ENCODE measurements at regions not wholly inside any gene's neighbourhood (a gene's known extent, or its start where the extent isn't known, plus 50 kb on each side); places are given as distances from the start of the nearest gene placed in this dataset.

GRCh38 chr16:64412578-64413280 lies 709.1 kb downstream of the CDH11 start:
- Histone ChIP-seq H3K18ac (ENCODE audit: insufficient read length, low read depth, low read length) (no peak overlapping the region), H3K56ac (ENCODE audit: insufficient read length, low read depth, low read length) (no peak overlapping the region), H2BK120ac (ENCODE audit: low read depth, low read length, poor library complexity, severe bottlenecking) (no peak overlapping the region), H4K8ac (replicated peaks; ENCODE audit: insufficient read length, low read depth, low read length) (no peak overlapping the region), H2BK20ac (ENCODE audit: low read depth, low read length, poor library complexity, severe bottlenecking) (no peak overlapping the region), H2AK5ac (ENCODE audit: insufficient read length, low read length) (no peak overlapping the region), H3K23me2 (ENCODE audit: insufficient read length, low read depth, low read length, poor library complexity, severe bottlenecking) (no peaks in the 10 kb centered on the region), H3K9ac (ENCODE audit: extremely low read depth, insufficient read length, low read length) (no peak overlapping the region), H3K79me1 (ENCODE audit: insufficient read depth, low read depth, low read length, poor library complexity, severe bottlenecking) (no peaks in the 10 kb centered on the region), H3K4me1 (ENCODE audit: insufficient read depth, low read length) (no peaks in the 10 kb centered on the region), H2BK15ac (ENCODE audit: low read depth, low read length) (no peak overlapping the region), H3T11ph (ENCODE audit: low read length) (no peak overlapping the region), H4K91ac (ENCODE audit: insufficient read length, low read depth, low read length) (no peak overlapping the region), H3K27me3 (ENCODE audit: insufficient read depth, low read length) (no peaks in the 10 kb centered on the region), H2BK5ac (ENCODE audit: insufficient read length, low read length) (no peak overlapping the region), H3K14ac (ENCODE audit: insufficient read depth, low read length) (no peak overlapping the region), H3K4ac (ENCODE audit: low read depth, low read length) (no peak overlapping the region), H3K4me2 (ENCODE audit: insufficient read depth, insufficient read length, low read length) (no peak overlapping the region), H4K20me1 (ENCODE audit: control insufficient read depth, insufficient read depth, insufficient read length) (no peaks in the 10 kb centered on the region), H4K5ac (ENCODE audit: insufficient read length, low read depth, low read length) (no peak overlapping the region), H2BK12ac (ENCODE audit: insufficient read length, low read depth, low read length) (no peak overlapping the region), H3K27ac (ENCODE audit: insufficient read length, low read depth, low read length) (no peak overlapping the region), H3K9me3 (ENCODE audit: control insufficient read depth, low read depth, low read length) (no peaks in the 10 kb centered on the region), H2AFZ (ENCODE audit: low read length) (no peak overlapping the region), H3K23ac (ENCODE audit: insufficient read length, low read depth, low read length) (no peak overlapping the region), H3K79me2 (ENCODE audit: insufficient read depth, low read length) (no peaks in the 10 kb centered on the region)
- Mint-ChIP-seq H3K36me3 (ENCODE audit: insufficient read depth in 1 of 3, low read depth in 3 of 3) (no peaks in the 10 kb centered on the region), H3K27ac (no peak overlapping the region), H3K4me1 (no peaks in the 10 kb centered on the region), H3K4me3 (no peak overlapping the region), H3K9me3 (peaks cover 0 to 6% of the 10 kb centered on the region in 2 experiments; a peak in 1 of 5 replicates), H3K27me3 (ENCODE audit: low read depth) (no peaks in the 10 kb centered on the region)
- no peak for DNase-seq
- WGBS (ENCODE audit: extremely low coverage, insufficient read length, low lambda C conversion rate): no CpG with 5 or more reads among the region's 2 CpGs
- TF ChIP-seq CTCF (conservative IDR thresholded peaks at IDR 0.05): no peak

All from H9 (cell line).